A673 (cell line): ENCODE measurements at regions not wholly inside any gene's neighbourhood (a gene's known extent, or its start where the extent isn't known, plus 50 kb on each side); places are given as distances from the start of the nearest gene placed in this dataset.

Experiments used
- BruUV-seq: library from RNA; stranded (reverse); fragments of 400-500 nt; replicated peaks from 2 replicates; lab custom pipeline; 2021; lab: Mats Ljungman, UMichigan
- CTCF ChIA-PET: fragments of 300-600 bp; sonication (Branson Sonifier 250); formaldehyde crosslinking; loops from one replicate; lab custom pipeline; 2022; ENCODE audit warnings: antibody characterized with exemption; lab: Charles Lee
- POLR2A ChIA-PET: fragments of 300-600 bp; sonication (Branson Sonifier 250); formaldehyde crosslinking; loops from one replicate; lab custom pipeline; 2022; ENCODE audit warnings: antibody characterized with exemption; ENCODE audit not compliant: low non-redundant PET; lab: Charles Lee
- DNase-seq: peaks from one replicate; pipeline ENCODE4 v3.0.0-alpha.2; 2015; ENCODE audit warnings: low spot score
- H3K27ac ChIP-seq: fragments of 200-600 bp; sonication (generic); 2 replicates; pipeline ENCODE4 v1.5.1; 2016; ENCODE audit warnings: mixed run types, low read depth, mild to moderate bottlenecking, mixed read lengths, antibody characterized with exemption, low read length; ENCODE audit not compliant: poor library complexity, severe bottlenecking
- H3K27me3 ChIP-seq: fragments of 200-600 bp; sonication (generic); replicated peaks from 2 replicates; pipeline ENCODE4 v1.6.1; 2017; ENCODE audit warnings: mixed run types, low read depth, mild to moderate bottlenecking, mixed read lengths, antibody characterized with exemption, low read length; ENCODE audit not compliant: insufficient read depth, poor library complexity
- H3K36me3 ChIP-seq: fragments of 200-600 bp; sonication (generic); 2 replicates; pipeline ENCODE4 v1.6.1; 2016; ENCODE audit warnings: mixed run types, mild to moderate bottlenecking, mixed read lengths, antibody characterized with exemption, low read length; ENCODE audit not compliant: insufficient read depth, poor library complexity, severe bottlenecking
- H3K4me1 ChIP-seq: fragments of 200-600 bp; sonication (generic); 2 replicates; pipeline ENCODE4 v1.6.1; 2017; ENCODE audit warnings: mixed run types, mild to moderate bottlenecking, mixed read lengths, antibody characterized with exemption, low read length; ENCODE audit not compliant: insufficient read depth, poor library complexity, severe bottlenecking
- H3K4me3 ChIP-seq: fragments of 200-600 bp; sonication (generic); 2 replicates; pipeline ENCODE4 v1.5.1; 2016; ENCODE audit warnings: low read depth, mixed run types, mild to moderate bottlenecking, mixed read lengths, low read length; ENCODE audit not compliant: poor library complexity, severe bottlenecking
- H3K9me3 ChIP-seq: fragments of 200-600 bp; sonication (generic); 2 replicates; pipeline ENCODE4 v1.6.1; 2016; ENCODE audit warnings: mixed run types, low read depth, mild to moderate bottlenecking, mixed read lengths, antibody characterized with exemption, low read length; ENCODE audit not compliant: poor library complexity, severe bottlenecking
- EZH2 ChIP-seq: fragments of 200-600 bp; sonication (generic); IDR thresholded peaks from 2 replicates; pipeline ENCODE4 v1.6.1; 2017; ENCODE audit warnings: borderline replicate concordance, low read depth, mild to moderate bottlenecking, mixed read lengths, antibody characterized with exemption, low read length; ENCODE audit not compliant: poor library complexity, severe bottlenecking
- intact Hi-C: fragments of 100-400 bp; cut with micrococcal nuclease; formaldehyde crosslinking; loops from one replicate; pipeline ENCODE4 v1.10.0; 2022; ENCODE audit not compliant: unreplicated experiment
- TF ChIP-seq, protein P1 (sequence below): fragments of 300-800, 200-600 bp; sonication (generic); conservative IDR thresholded peaks from 2 replicates; pipeline ENCODE4 v1.5.1; 2017; ENCODE audit warnings: low read depth, mild to moderate bottlenecking, antibody characterized with exemption, low read length, moderate library complexity, mixed read lengths

DNA sequence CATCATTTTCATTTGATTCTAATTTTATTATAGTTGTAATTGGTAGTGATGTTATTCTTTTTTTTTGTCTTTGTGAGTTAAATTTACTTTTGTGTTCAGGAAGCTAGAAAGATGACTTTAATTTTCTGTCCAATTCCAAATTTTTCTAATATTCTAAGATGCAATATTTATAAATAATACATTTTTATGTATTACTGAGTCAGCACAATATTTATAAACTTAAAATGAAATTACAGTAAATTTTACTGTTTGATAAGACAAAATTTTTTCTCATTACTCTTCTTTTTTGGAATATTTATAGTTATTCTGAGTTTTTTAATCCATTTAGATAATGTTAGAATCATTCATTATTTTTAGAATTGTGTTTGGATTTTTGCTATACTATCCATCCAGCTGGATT lies 1637.9 kb upstream of the ACO1 start:
- Histone ChIP-seq H3K27ac (no peak overlapping the region), H3K4me3 (no peak overlapping the region), H3K36me3 (no peaks in the 10 kb centered on the region), H3K27me3 (no peaks in the 10 kb centered on the region), H3K4me1 (no peaks in the 10 kb centered on the region), H3K9me3 (no peaks in the 10 kb centered on the region)
- DNase-seq = no peak
- TF ChIP-seq EZH2 = no peak
- TF ChIP-seq, protein P1, sequence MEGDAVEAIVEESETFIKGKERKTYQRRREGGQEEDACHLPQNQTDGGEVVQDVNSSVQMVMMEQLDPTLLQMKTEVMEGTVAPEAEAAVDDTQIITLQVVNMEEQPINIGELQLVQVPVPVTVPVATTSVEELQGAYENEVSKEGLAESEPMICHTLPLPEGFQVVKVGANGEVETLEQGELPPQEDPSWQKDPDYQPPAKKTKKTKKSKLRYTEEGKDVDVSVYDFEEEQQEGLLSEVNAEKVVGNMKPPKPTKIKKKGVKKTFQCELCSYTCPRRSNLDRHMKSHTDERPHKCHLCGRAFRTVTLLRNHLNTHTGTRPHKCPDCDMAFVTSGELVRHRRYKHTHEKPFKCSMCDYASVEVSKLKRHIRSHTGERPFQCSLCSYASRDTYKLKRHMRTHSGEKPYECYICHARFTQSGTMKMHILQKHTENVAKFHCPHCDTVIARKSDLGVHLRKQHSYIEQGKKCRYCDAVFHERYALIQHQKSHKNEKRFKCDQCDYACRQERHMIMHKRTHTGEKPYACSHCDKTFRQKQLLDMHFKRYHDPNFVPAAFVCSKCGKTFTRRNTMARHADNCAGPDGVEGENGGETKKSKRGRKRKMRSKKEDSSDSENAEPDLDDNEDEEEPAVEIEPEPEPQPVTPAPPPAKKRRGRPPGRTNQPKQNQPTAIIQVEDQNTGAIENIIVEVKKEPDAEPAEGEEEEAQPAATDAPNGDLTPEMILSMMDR = no peak
- intact Hi-C loops = no loop called here
- BruUV-seq = no TSS peak
- ChIA-PET POLR2A (no interaction called here), CTCF (no interaction called here)

DNA sequence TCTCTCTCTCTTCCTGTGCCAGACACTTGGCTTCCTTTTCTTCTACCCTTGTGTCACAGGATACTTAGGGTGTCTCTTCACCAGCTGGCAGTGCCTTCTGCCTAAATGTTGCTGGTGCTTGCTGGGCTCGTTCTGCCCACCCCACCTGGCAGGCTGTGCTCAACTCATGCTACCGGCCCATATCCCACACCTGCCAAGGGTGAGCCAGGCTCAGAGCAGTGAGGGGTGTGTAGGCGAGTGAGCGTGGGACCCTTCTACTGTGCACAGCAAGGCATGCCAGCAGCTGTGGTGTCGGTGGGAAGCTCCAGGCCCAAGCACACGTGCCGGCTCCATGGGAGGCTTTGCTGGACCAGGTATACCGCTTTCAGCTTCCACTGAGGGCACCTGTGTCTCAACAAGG lies 1626.7 kb upstream of the ACO1 start:
- Histone ChIP-seq H3K4me3 (no peak overlapping the region), H3K27me3 (no peaks in the 10 kb centered on the region), H3K9me3 (no peaks in the 10 kb centered on the region), H3K36me3 (no peaks in the 10 kb centered on the region), H3K4me1 (no peaks in the 10 kb centered on the region), H3K27ac (no peak overlapping the region)
- TF ChIP-seq, protein P1 = no peak
- ChIA-PET POLR2A (no interaction called here), CTCF (no interaction called here)
- DNase-seq = no peak
- intact Hi-C loops = no loop called here
- no TSS peak for BruUV-seq

DNA sequence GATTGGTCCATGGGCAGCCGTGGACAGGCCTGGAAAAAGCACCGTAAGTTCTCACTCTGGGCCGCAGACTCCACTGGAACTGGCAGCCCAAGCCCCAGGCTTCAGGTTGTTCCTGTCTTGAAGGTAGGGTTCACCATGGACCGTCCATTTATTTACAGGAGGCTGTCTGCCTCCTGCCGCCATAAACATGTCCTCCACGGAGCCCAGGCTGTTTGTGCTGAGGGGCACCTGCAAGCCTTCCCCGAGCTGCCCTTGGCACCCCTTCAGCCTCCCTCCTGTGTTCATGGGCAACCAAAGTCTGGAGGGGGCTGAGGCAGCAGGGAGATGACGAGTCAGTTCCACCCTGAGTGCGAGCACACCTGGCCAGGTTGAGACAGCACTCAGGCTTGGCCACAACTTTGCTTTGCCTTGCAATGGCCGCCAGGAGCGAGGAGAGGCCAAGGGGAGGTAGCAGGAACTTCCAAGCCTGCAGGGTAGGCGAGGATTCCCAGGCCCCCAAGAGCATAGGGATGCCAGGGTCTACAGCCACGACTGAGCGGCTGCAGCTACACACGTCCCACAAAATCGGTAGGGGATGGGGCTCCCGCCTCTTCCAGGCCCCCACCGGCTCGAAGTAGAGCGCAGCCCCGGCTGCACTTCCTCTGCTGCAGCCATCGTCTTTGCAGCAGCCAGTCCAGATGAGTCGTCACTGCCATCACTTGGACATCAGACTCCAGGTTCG lies 1625.6 kb upstream of the ACO1 start:
- TF ChIP-seq, protein P1 = no peak
- TF ChIP-seq EZH2 = no peak
- DNase-seq = no peak
- no peak overlapping the region for H3K27ac ChIP-seq
- H3K27me3 ChIP-seq = no peaks in the 10 kb centered on the region
- no TSS peak for BruUV-seq
- H3K9me3 ChIP-seq = no peaks in the 10 kb centered on the region
- H3K4me1 ChIP-seq = no peaks in the 10 kb centered on the region
- intact Hi-C loops = no loop called here
- CTCF ChIA-PET = no interaction called here
- POLR2A ChIA-PET = no interaction called here
- no peak overlapping the region for H3K4me3 ChIP-seq
- H3K36me3 ChIP-seq = no peaks in the 10 kb centered on the region
